IMR-90 (cell line): ENCODE measurements at regions not wholly inside any gene's neighbourhood (a gene's known extent, or its start where the extent isn't known, plus 50 kb on each side); places are given as distances from the start of the nearest gene placed in this dataset.

Source experiments
- ATAC-seq: fragments of 200-7000 bp; cut with Tn5 transposase; 2 replicates; pipeline ENCODE4 v1.9.1; 2020; ENCODE audit warnings: low read depth, mild to moderate bottlenecking, moderate library complexity
- BruUV-seq: library from RNA; stranded (reverse); fragments of 400-500 nt; replicated peaks from 2 replicates; lab custom pipeline; 2021; lab: Mats Ljungman, UMichigan
- CTCF ChIA-PET: fragments of 300-600 bp; formaldehyde crosslinking; extraction: SDS; loops from one replicate; lab custom pipeline; 2021; ENCODE audit warnings: antibody characterized with exemption; lab: Yijun Ruan, JAX
- POLR2A ChIA-PET: fragments of 300-600 bp; sonication (Branson Sonifier 250); formaldehyde crosslinking; loops from one replicate; lab custom pipeline; 2022; ENCODE audit warnings: antibody characterized with exemption; ENCODE audit not compliant: unreplicated experiment; lab: Charles Lee
- DNase-seq: peaks from one replicate; pipeline ENCODE4 v3.0.0; 2013
- H2AFZ ChIP-seq: replicated peaks from 2 replicates; pipeline ENCODE3; 2013; ENCODE audit warnings: low read length, mild to moderate bottlenecking; ENCODE audit not compliant: poor library complexity
- H2AK5ac ChIP-seq: 2 replicates; pipeline ENCODE4 v1.6.1; 2013; ENCODE audit warnings: low read depth, low read length, inconsistent platforms
- H2AK9ac ChIP-seq: replicated peaks from 2 replicates; pipeline ENCODE3; 2013; ENCODE audit warnings: mild to moderate bottlenecking, low read depth, low read length, moderate library complexity; ENCODE audit not compliant: poor library complexity
- H2BK120ac ChIP-seq: 2 replicates; pipeline ENCODE4 v1.6.1; 2013; ENCODE audit warnings: low read depth, low read length, inconsistent platforms
- H2BK15ac ChIP-seq: 3 replicates; pipeline ENCODE4 v1.6.1; 2013; ENCODE audit warnings: low read depth, low read length, inconsistent platforms
- H2BK20ac ChIP-seq: 2 replicates; pipeline ENCODE4 v1.6.1; 2013; ENCODE audit warnings: low read depth, mild to moderate bottlenecking, inconsistent platforms, low read length, moderate library complexity
- H2BK5ac ChIP-seq: 2 replicates; pipeline ENCODE4 v1.6.1; 2013; ENCODE audit warnings: mild to moderate bottlenecking, low read depth, low read length, inconsistent platforms; ENCODE audit not compliant: poor library complexity, severe bottlenecking
- H3K14ac ChIP-seq: replicated peaks from 2 replicates; pipeline ENCODE4 v1.6.1; 2013; ENCODE audit warnings: low read depth, low read length, inconsistent platforms
- H3K18ac ChIP-seq: 2 replicates; pipeline ENCODE4 v1.6.1; 2013; ENCODE audit warnings: low read depth, low read length, control low read depth
- H3K23ac ChIP-seq: 2 replicates; pipeline ENCODE4 v1.6.1; 2013; ENCODE audit warnings: low read depth, low read length, inconsistent platforms
- H3K27ac ChIP-seq: 2 replicates; pipeline ENCODE4 v1.5.1; 2013; ENCODE audit warnings: mild to moderate bottlenecking, control low read depth, low read length; ENCODE audit not compliant: insufficient read depth
- H3K27me3 ChIP-seq: 2 replicates; pipeline ENCODE4 v1.6.1; 2013; ENCODE audit warnings: low read length; ENCODE audit not compliant: control insufficient read depth, insufficient read depth
- H3K36me3 ChIP-seq: 2 replicates; pipeline ENCODE4 v1.6.1; 2013; ENCODE audit warnings: low read length, mixed read lengths; ENCODE audit not compliant: control insufficient read depth, insufficient read depth
- H3K4ac ChIP-seq: 2 replicates; pipeline ENCODE4 v1.6.1; 2013; ENCODE audit warnings: low read depth, low read length, inconsistent platforms
- H3K4me1 ChIP-seq: 2 replicates; pipeline ENCODE4 v1.6.1; 2013; ENCODE audit warnings: low read length, mixed read lengths; ENCODE audit not compliant: control insufficient read depth, insufficient read depth
- H3K4me2 ChIP-seq: 2 replicates; pipeline ENCODE4 v1.6.1; 2013; ENCODE audit warnings: low read depth, mild to moderate bottlenecking, control low read depth, low read length, moderate library complexity
- H3K4me3 ChIP-seq: 2 replicates; pipeline ENCODE4 v1.5.1; 2013; ENCODE audit warnings: low read depth, mild to moderate bottlenecking, control low read depth, low read length, moderate library complexity; ENCODE audit not compliant: insufficient read depth
- H3K56ac ChIP-seq: 2 replicates; pipeline ENCODE4 v1.6.1; 2013; ENCODE audit warnings: low read length, inconsistent platforms; ENCODE audit not compliant: insufficient read depth; ENCODE audit errors: extremely low read depth
- H3K79me1 ChIP-seq, 2 experiments: 2 replicates each; pipeline ENCODE4 v1.6.1; 2013; ENCODE audit warnings: low read length in 2 of 2, inconsistent platforms in 1 of 2, low read depth in 1 of 2
- H3K9ac ChIP-seq: 2 replicates; pipeline ENCODE4 v1.6.1; 2013; ENCODE audit warnings: low read depth, low read length, control low read depth
- H3K9me1 ChIP-seq: 2 replicates; pipeline ENCODE4 v1.6.1; 2013; ENCODE audit warnings: low read length, inconsistent platforms; ENCODE audit not compliant: insufficient read depth
- H3K9me3 ChIP-seq: 2 replicates; pipeline ENCODE4 v1.6.1; 2013; ENCODE audit warnings: low read length; ENCODE audit not compliant: control insufficient read depth, insufficient read depth
- H4K20me1 ChIP-seq: 2 replicates; pipeline ENCODE4 v1.6.1; 2013; ENCODE audit warnings: low read length, inconsistent platforms; ENCODE audit not compliant: insufficient read depth
- H4K5ac ChIP-seq: 2 replicates; pipeline ENCODE4 v1.6.1; 2013; ENCODE audit warnings: mild to moderate bottlenecking, low read depth, low read length, control low read depth
- H4K8ac ChIP-seq, 2 experiments: 2 replicates each; pipeline ENCODE4 v1.6.1; 2013; ENCODE audit warnings: low read depth in 2 of 2, low read length in 2 of 2, control low read depth in 1 of 2, inconsistent platforms in 1 of 2
- H4K91ac ChIP-seq: 2 replicates; pipeline ENCODE4 v1.6.1; 2013; ENCODE audit warnings: low read depth, low read length, inconsistent platforms; ENCODE audit not compliant: insufficient read depth
- BHLHE40 ChIP-seq: fragments of 150-350 bp; IDR thresholded peaks from 2 replicates; pipeline ENCODE4 v1.6.1; 2016; ENCODE audit warnings: mild to moderate bottlenecking, low read depth, low read length
- CEBPB ChIP-seq: IDR thresholded peaks from 2 replicates; pipeline ENCODE4 v1.6.1; 2012; ENCODE audit warnings: low read depth, low read length, improper control_type of control experiment
- CTCF ChIP-seq: conservative IDR thresholded peaks from 2 replicates; pipeline ENCODE4 v1.5.1; 2012; ENCODE audit warnings: mild to moderate bottlenecking, low read depth, low read length, improper control_type of control experiment
- ELK1 ChIP-seq: fragments of 150-350 bp; IDR thresholded peaks from 2 replicates; pipeline ENCODE4 v1.6.1; 2016; ENCODE audit warnings: low read depth, mild to moderate bottlenecking, low read length, moderate library complexity, borderline replicate concordance
- NFE2L2 ChIP-seq: fragments of 150-350 bp; IDR thresholded peaks from 2 replicates; pipeline ENCODE4 v1.6.1; 2016; ENCODE audit warnings: low read depth, mild to moderate bottlenecking, low read length
- RCOR1 ChIP-seq: IDR thresholded peaks from 2 replicates; pipeline ENCODE4 v1.6.1; 2012; ENCODE audit warnings: mild to moderate bottlenecking, low read length, improper control_type of control experiment; ENCODE audit not compliant: insufficient replicate concordance
- RFX5 ChIP-seq: IDR thresholded peaks from 2 replicates; pipeline ENCODE4 v1.8.0; 2012; ENCODE audit warnings: low read depth, mild to moderate bottlenecking, low read length, moderate library complexity
- SMC3 ChIP-seq: fragments of 150-350 bp; IDR thresholded peaks from 2 replicates; pipeline ENCODE4 v1.6.1; 2016; ENCODE audit warnings: low read depth, mild to moderate bottlenecking, antibody characterized with exemption, low read length, moderate library complexity
- USF2 ChIP-seq: fragments of 150-350 bp; IDR thresholded peaks from 2 replicates; pipeline ENCODE4 v1.6.1; 2017; ENCODE audit warnings: mild to moderate bottlenecking, antibody characterized with exemption, low read length, low read depth
- WGBS, 2 experiments: methylation state at CpG; one replicate each; pipeline versions ENCODE4 v1.1.5 to v1.1.7; 2013; ENCODE audit warnings: missing lambda C conversion rate in 2 of 2; ENCODE audit not compliant: insufficient read length in 1 of 2; ENCODE audit errors: extremely low coverage in 2 of 2; 5-methylcytosine and 5-hydroxymethylcytosine counted together
- dilution Hi-C: fragments of 300-500 bp; cut with HindIII; formaldehyde crosslinking; loops from one replicate; pipeline ENCODE4 v1.14.3; 2018; ENCODE audit warnings: low sequenced_read_pairs; ENCODE audit not compliant: unreplicated experiment
- in situ Hi-C: fragments of 300-500 bp; cut with MboI; formaldehyde crosslinking; loops from 3 replicates; pipeline ENCODE4 v1.14.3; 2019; ENCODE audit warnings: low sequenced_read_pairs, inconsistent platforms, mixed read lengths
- intact Hi-C: fragments of 100-400 bp; cut with micrococcal nuclease; formaldehyde crosslinking; loops from 2 replicates; pipeline ENCODE4 v1.10.0; 2022

- Histone ChIP-seq H2BK120ac (no peak overlapping the region), H2BK15ac (no peak overlapping the region), H2BK20ac (no peak overlapping the region), H3K9ac (no peak overlapping the region), H3K27ac (no peak overlapping the region), H3K9me3 (no peaks in the 10 kb centered on the region), H4K20me1 (no peaks in the 10 kb centered on the region), H3K79me1 (no peaks in the 10 kb centered on the region), H3K36me3 (no peaks in the 10 kb centered on the region), H3K9me1 (no peaks in the 10 kb centered on the region), H4K5ac (no peak overlapping the region), H4K91ac (no peak overlapping the region), H3K4ac (no peak overlapping the region), H2BK5ac (no peak overlapping the region), H3K23ac (no peak overlapping the region), H3K27me3 (peaks cover 10% of the 10 kb centered on the region; the same call in 1 of the 2 replicates), H3K18ac (no peak overlapping the region), H3K4me2 (no peak overlapping the region), H2AFZ (no peak overlapping the region), H3K4me1 (no peaks in the 10 kb centered on the region), H3K14ac (no peak overlapping the region), H2AK5ac (no peak overlapping the region), H3K4me3 (no peak overlapping the region), H2AK9ac (no peak overlapping the region), H4K8ac (no peak overlapping the region), H3K56ac (no peak overlapping the region)
- intact Hi-C loops (no loop called here), in situ Hi-C loops (no loop called here), dilution Hi-C loops (no loop called here)
- no peak for DNase-seq
- no CpG with 5 or more reads among the region's 4 CpGs for WGBS, 2 experiments
- ATAC-seq: no peak
- POLR2A ChIA-PET: no interaction called here
- CTCF ChIA-PET: no interaction called here
- no TSS peak for BruUV-seq
- TF ChIP-seq NFE2L2: no peak
- TF ChIP-seq RCOR1: no peak
- no peak for TF ChIP-seq CTCF
- TF ChIP-seq CEBPB: no peak
- TF ChIP-seq ELK1: no peak
- TF ChIP-seq USF2: no peak
- no peak for TF ChIP-seq RFX5
- TF ChIP-seq SMC3: no peak
- TF ChIP-seq BHLHE40: no peak
These were observed 112.2 kb upstream of the HAND1 start for GRCh38 chr5:154590093-154590724.
